OCI-LY3 (cell line): ENCODE measurements at regions not wholly inside any gene's neighbourhood (a gene's known extent, or its start where the extent isn't known, plus 50 kb on each side); places are given as distances from the start of the nearest gene placed in this dataset.

ENCODE experiments used
- H2AFZ ChIP-seq: fragments of 200-600, 300-600 bp; shearing (Covaris generic); 2 replicates; pipeline ENCODE4 v1.6.0; 2014; ENCODE audit warnings: antibody characterized with exemption, low read depth, low read length
- H3K27ac ChIP-seq: fragments of 200-600, 300-600 bp; sonication (generic); 2 replicates; pipeline ENCODE4 v1.5.1; 2014; ENCODE audit warnings: mild to moderate bottlenecking, low read length, moderate library complexity, mixed read lengths
- H3K27me3 ChIP-seq: fragments of 200-600, 300-600 bp; sonication (generic); 2 replicates; pipeline ENCODE4 v1.6.1; 2014; ENCODE audit warnings: low read depth, low read length, mixed read lengths
- H3K36me3 ChIP-seq: fragments of 200-600, 300-600 bp; sonication (generic); replicated peaks from 2 replicates; pipeline ENCODE3; 2014; ENCODE audit warnings: low read depth, low read length, mixed read lengths
- H3K4me1 ChIP-seq: fragments of 300-600, 200-600 bp; sonication (generic); 2 replicates; pipeline ENCODE4 v1.6.1; 2014; ENCODE audit warnings: low read length, mixed read lengths
- H3K4me2 ChIP-seq: fragments of 200-600, 300-600 bp; sonication (generic); 2 replicates; pipeline ENCODE4 v1.6.1; 2014; ENCODE audit warnings: low read length, mixed read lengths
- H3K4me3 ChIP-seq: fragments of 300-600, 200-600 bp; sonication (generic); 2 replicates; pipeline ENCODE4 v1.5.1; 2014; ENCODE audit warnings: antibody characterized with exemption, mild to moderate bottlenecking, low read length, moderate library complexity
- H3K79me2 ChIP-seq: fragments of 300-600, 200-600 bp; shearing (Covaris generic); 2 replicates; pipeline ENCODE4 v1.6.1; 2014; ENCODE audit warnings: mild to moderate bottlenecking, low read length, mixed read lengths
- H3K9ac ChIP-seq: fragments of 300-600, 200-600 bp; shearing (Covaris generic); 2 replicates; pipeline ENCODE4 v1.6.0; 2014; ENCODE audit warnings: mild to moderate bottlenecking, low read length, moderate library complexity
- H3K9me3 ChIP-seq: fragments of 200-600, 300-600 bp; shearing (Covaris generic); 2 replicates; pipeline ENCODE4 v1.6.1; 2014; ENCODE audit warnings: low read length, mixed read lengths; ENCODE audit not compliant: insufficient read depth
- H4K20me1 ChIP-seq: fragments of 200-600, 300-600 bp; sonication (generic); 2 replicates; pipeline ENCODE4 v1.6.1; 2016; ENCODE audit warnings: low read length, mixed read lengths; ENCODE audit not compliant: insufficient read depth
- CTCF ChIP-seq: fragments of 200-600, 300-600 bp; sonication (generic); IDR thresholded peaks from 2 replicates; pipeline ENCODE4 v1.5.1; 2014; ENCODE audit warnings: antibody characterized with exemption, low read length, low read depth
- EZH2phosphoT487 ChIP-seq: fragments of 200-600 bp; shearing (Covaris generic); IDR thresholded peaks from 2 replicates; pipeline ENCODE4 v1.6.1; 2018; ENCODE audit warnings: antibody characterized with exemption, mixed run types, low read depth

GRCh38 chr2:19664646-19665045, 237.1 kb downstream of the TTC32 start:
- no peaks in the 10 kb centered on the region for H4K20me1 ChIP-seq
- H3K27ac ChIP-seq = no peak overlapping the region
- H3K9me3 ChIP-seq = no peaks in the 10 kb centered on the region
- H3K79me2 ChIP-seq = no peaks in the 10 kb centered on the region
- H3K9ac ChIP-seq = no peak overlapping the region
- H3K36me3 ChIP-seq = no peaks in the 10 kb centered on the region
- TF ChIP-seq EZH2phosphoT487 = no peak
- TF ChIP-seq CTCF = no peak
- H3K4me2 ChIP-seq = no peak overlapping the region
- no peaks in the 10 kb centered on the region for H3K27me3 ChIP-seq
- no peak overlapping the region for H2AFZ ChIP-seq
- peaks cover 3% of the 10 kb centered on the region; the same call in 1 of the 2 replicates for H3K4me1 ChIP-seq
- no peak overlapping the region for H3K4me3 ChIP-seq

- Histone ChIP-seq H3K4me3 (no peak overlapping the region), H2AFZ (no peak overlapping the region), H3K79me2 (no peaks in the 10 kb centered on the region), H4K20me1 (no peaks in the 10 kb centered on the region), H3K36me3 (no peaks in the 10 kb centered on the region), H3K27me3 (no peaks in the 10 kb centered on the region), H3K4me1 (peaks cover 8% of the 10 kb centered on the region), H3K9ac (no peak overlapping the region), H3K27ac (no peak overlapping the region), H3K9me3 (no peaks in the 10 kb centered on the region), H3K4me2 (no peak overlapping the region)
- TF ChIP-seq EZH2phosphoT487 = no peak
These were observed 242.6 kb downstream of the TTC32 start for GRCh38 chr2:19659024-19659792.

- Histone ChIP-seq H3K9me3 (no peaks in the 10 kb centered on the region), H3K79me2 (no peaks in the 10 kb centered on the region)
These were observed 245.8 kb downstream of the TTC32 start for GRCh38 chr2:19656011-19656410.

GRCh38 chr2:19654310-19655090, 247.3 kb downstream of the TTC32 start:
- H3K9me3 ChIP-seq = no peaks in the 10 kb centered on the region
- H4K20me1 ChIP-seq = no peaks in the 10 kb centered on the region
- no peak overlapping the region for H3K4me3 ChIP-seq
- H3K27me3 ChIP-seq = no peaks in the 10 kb centered on the region
- H2AFZ ChIP-seq = no peak overlapping the region
- no peak overlapping the region for H3K9ac ChIP-seq
- TF ChIP-seq CTCF (no peak), EZH2phosphoT487 (no peak)
- H3K4me1 ChIP-seq = peaks cover 8% of the 10 kb centered on the region
- no peaks in the 10 kb centered on the region for H3K79me2 ChIP-seq
- H3K36me3 ChIP-seq = no peaks in the 10 kb centered on the region
- H3K4me2 ChIP-seq = no peak overlapping the region
- H3K27ac ChIP-seq = no peak overlapping the region

More at GRCh38 chr2:19656011-19656410, 245.8 kb downstream of the TTC32 start:
- TF ChIP-seq CTCF (no peak), EZH2phosphoT487 (no peak)
- H3K36me3 ChIP-seq = no peaks in the 10 kb centered on the region
- no peak overlapping the region for H3K4me2 ChIP-seq
- no peak overlapping the region for H3K4me3 ChIP-seq
- peaks cover 8% of the 10 kb centered on the region for H3K4me1 ChIP-seq
- H3K9ac ChIP-seq = no peak overlapping the region
- no peaks in the 10 kb centered on the region for H4K20me1 ChIP-seq
- H3K27me3 ChIP-seq = no peaks in the 10 kb centered on the region
- H2AFZ ChIP-seq = no peak overlapping the region
- H3K27ac ChIP-seq = no peak overlapping the region
